ENCODE measurements at regions not wholly inside any gene's neighbourhood (a gene's known extent, or its start where the extent isn't known, plus 50 kb on each side); places are given as distances from the start of the nearest gene placed in this dataset.
A peak's percentile ranks its signal among the peaks of the same experiment; 100 is the strongest.

GRCh38 chr3:168314166-168314565 lies 218.4 kb upstream of the GOLIM4 start:
- no peaks in the 10 kb centered on the region for H3K27me3 ChIP-seq (ENCODE audit: control insufficient read depth in 3 of 3, insufficient read depth in 3 of 3, low read length in 2 of 3)
- WGBS, 2 donors: 71 to 77% methylated on average over 3 of the region's 3 CpGs
- H3K36me3 ChIP-seq (ENCODE audit: control insufficient read depth in 4 of 4, insufficient read depth in 4 of 4, low read length in 4 of 4): no peaks in the 10 kb centered on the region
- H3K4me1 ChIP-seq (ENCODE audit: control insufficient read depth in 5 of 5, insufficient read depth in 5 of 5, low read length in 5 of 5): peaks cover 0 to 11% (median 0%) of the 10 kb centered on the region in 5 donors
- no peaks in the 10 kb centered on the region for H3K9me3 ChIP-seq (ENCODE audit: control insufficient read depth in 4 of 4, insufficient read depth in 3 of 4, low read length in 3 of 4)
- no peak overlapping the region for H3K9ac ChIP-seq (ENCODE audit: insufficient read depth in 1 of 2, low read length in 2 of 2)
- DNase-seq (peak; percentile 29 to 67 (median 53)), ATAC-seq (ENCODE audit: insufficient read depth, low FRiP score) (no peak)
- no peak overlapping the region for H3K4me3 ChIP-seq
- TF ChIP-seq CTCF (IDR thresholded peaks at IDR 0.05; ENCODE audit: control extremely low read depth, extremely low read depth): no peak
- no peak overlapping the region for H3K27ac ChIP-seq (ENCODE audit: low read depth in 1 of 2, low read length in 1 of 2)

GRCh38 chr3:168312984-168313383 lies 217.3 kb upstream of the GOLIM4 start:
- no peak overlapping the region for H3K9ac ChIP-seq (ENCODE audit: insufficient read depth in 1 of 2, low read length in 2 of 2)
- peaks cover 0 to 11% (median 0%) of the 10 kb centered on the region in 5 donors for H3K4me1 ChIP-seq (ENCODE audit: control insufficient read depth in 5 of 5, insufficient read depth in 5 of 5, low read length in 5 of 5)
- H3K27me3 ChIP-seq (ENCODE audit: control insufficient read depth in 3 of 3, insufficient read depth in 3 of 3, low read length in 2 of 3): no peaks in the 10 kb centered on the region
- ATAC-seq (ENCODE audit: insufficient read depth, low FRiP score) (no peak), DNase-seq (no peak)
- no peak overlapping the region for H3K27ac ChIP-seq (ENCODE audit: low read depth in 1 of 2, low read length in 1 of 2)
- TF ChIP-seq CTCF (IDR thresholded peaks at IDR 0.05; ENCODE audit: control extremely low read depth, extremely low read depth): no peak
- WGBS, 2 donors: 63 to 67% methylated on average over 3 to 4 of the region's 4 CpGs
- no peaks in the 10 kb centered on the region for H3K9me3 ChIP-seq (ENCODE audit: control insufficient read depth in 4 of 4, insufficient read depth in 3 of 4, low read length in 3 of 4)
- no peak overlapping the region for H3K4me3 ChIP-seq
- H3K36me3 ChIP-seq (ENCODE audit: control insufficient read depth in 4 of 4, insufficient read depth in 4 of 4, low read length in 4 of 4): no peaks in the 10 kb centered on the region

- no peaks in the 10 kb centered on the region for H3K27me3 ChIP-seq (ENCODE audit: control insufficient read depth in 3 of 3, insufficient read depth in 3 of 3, low read length in 2 of 3)
- TF ChIP-seq CTCF (IDR thresholded peaks at IDR 0.05; ENCODE audit: control extremely low read depth, extremely low read depth): no peak
- H3K36me3 ChIP-seq (ENCODE audit: control insufficient read depth in 4 of 4, insufficient read depth in 4 of 4, low read length in 4 of 4): no peaks in the 10 kb centered on the region
- H3K27ac ChIP-seq (ENCODE audit: low read depth in 1 of 2, low read length in 1 of 2): no peak overlapping the region
- DNase-seq (no peak), ATAC-seq (ENCODE audit: insufficient read depth, low FRiP score) (no peak)
- H3K9ac ChIP-seq (ENCODE audit: insufficient read depth in 1 of 2, low read length in 2 of 2): no peak overlapping the region
- H3K4me1 ChIP-seq (ENCODE audit: control insufficient read depth in 5 of 5, insufficient read depth in 5 of 5, low read length in 5 of 5): peaks cover 0 to 3% (median 0%) of the 10 kb centered on the region in 5 donors
- H3K9me3 ChIP-seq (ENCODE audit: control insufficient read depth in 4 of 4, insufficient read depth in 3 of 4, low read length in 3 of 4): peaks cover 0 to 5% (median 3%) of the 10 kb centered on the region in 4 donors
- no peak overlapping the region for H3K4me3 ChIP-seq
Observed at GRCh38 chr3:168307893-168308292, 212.2 kb upstream of the GOLIM4 start.

- no peaks in the 10 kb centered on the region for H3K9me3 ChIP-seq (ENCODE audit: control insufficient read depth in 4 of 4, insufficient read depth in 3 of 4, low read length in 3 of 4)
- TF ChIP-seq CTCF (IDR thresholded peaks at IDR 0.05; ENCODE audit: control extremely low read depth, extremely low read depth): no peak
- 57 to 79% methylated on average over 1 of the region's 1 CpG for WGBS, 2 donors
Observed at GRCh38 chr3:168295027-168295426, 199.3 kb upstream of the GOLIM4 start.

More at GRCh38 chr3:168295027-168295426, 199.3 kb upstream of the GOLIM4 start:
- H3K36me3 ChIP-seq (ENCODE audit: control insufficient read depth in 4 of 4, insufficient read depth in 4 of 4, low read length in 4 of 4): no peaks in the 10 kb centered on the region
- no peak overlapping the region for H3K9ac ChIP-seq (ENCODE audit: insufficient read depth in 1 of 2, low read length in 2 of 2)
- no peak overlapping the region for H3K27ac ChIP-seq (ENCODE audit: low read depth in 1 of 2, low read length in 1 of 2)
- ATAC-seq (ENCODE audit: insufficient read depth, low FRiP score) (no peak), DNase-seq (no peak)
- H3K27me3 ChIP-seq (ENCODE audit: control insufficient read depth in 3 of 3, insufficient read depth in 3 of 3, low read length in 2 of 3): no peaks in the 10 kb centered on the region
- H3K4me1 ChIP-seq (ENCODE audit: control insufficient read depth in 5 of 5, insufficient read depth in 5 of 5, low read length in 5 of 5): peaks cover 0 to 18% (median 0%) of the 10 kb centered on the region in 5 donors
- H3K4me3 ChIP-seq: no peak overlapping the region
